ENCODE measurements at regions not wholly inside any gene's neighbourhood (a gene's known extent, or its start where the extent isn't known, plus 50 kb on each side); places are given as distances from the start of the nearest gene placed in this dataset.

GRCh38 chr7:117997862-117998825 lies 124.9 kb upstream of the CTTNBP2 start:
- Mint-ChIP-seq H3K27ac (no peak overlapping the region), H3K27me3 (peaks cover 4% of the 10 kb centered on the region), H3K9me3 (ENCODE audit: insufficient read depth) (no peaks in the 10 kb centered on the region), H3K4me3 (no peak overlapping the region), H3K4me1 (no peaks in the 10 kb centered on the region)
- DNase-seq (no peak), ATAC-seq (ENCODE audit: low read depth) (no peak)
- Histone ChIP-seq H3K27ac (ENCODE audit: low read length in 2 of 2) (no peak overlapping the region), H3K4me3 (ENCODE audit: control extremely low read depth in 1 of 5, extremely low read depth in 1 of 5, insufficient read depth in 1 of 5, low read depth in 2 of 5, low read length in 4 of 5) (no peak overlapping the region), H3K9ac (ENCODE audit: low read length) (no peak overlapping the region), H3K36me3 (replicated peaks in 1 of 2; ENCODE audit: control extremely low read depth in 1 of 2, control insufficient read depth in 1 of 2, extremely low read depth in 1 of 2, insufficient read depth in 2 of 2, low read length in 1 of 2) (no peaks in the 10 kb centered on the region), H4K20me1 (ENCODE audit: control insufficient read depth, insufficient read depth, low read length, poor library complexity, severe bottlenecking) (no peaks in the 10 kb centered on the region), H3K4me2 (replicated peaks; ENCODE audit: low read depth, low read length, poor library complexity, severe bottlenecking) (no peak overlapping the region), H3K79me2 (ENCODE audit: control insufficient read depth, insufficient read depth, low read length) (no peaks in the 10 kb centered on the region), H3K9me3 (ENCODE audit: control extremely low read depth in 1 of 3, control insufficient read depth in 2 of 3, insufficient read depth in 1 of 3, low read length in 2 of 3) (no peaks in the 10 kb centered on the region), H3K27me3 (replicated peaks in 1 of 4; ENCODE audit: control extremely low read depth in 1 of 4, control insufficient read depth in 3 of 4, insufficient read depth in 4 of 4, low read length in 3 of 4) (no peaks in the 10 kb centered on the region), H3K4me1 (ENCODE audit: control insufficient read depth in 2 of 2, insufficient read depth in 2 of 2, low read length in 2 of 2) (no peaks in the 10 kb centered on the region), H2AFZ (ENCODE audit: insufficient read depth, low read depth, low read length, poor library complexity, severe bottlenecking) (no peak overlapping the region)
- intact Hi-C loops (cut with micrococcal nuclease), result no loop called here
- 22% methylated on average over 1 of the region's 7 CpGs for WGBS (ENCODE audit: insufficient coverage)
- TF ChIP-seq CTCF (IDR thresholded peaks at IDR 0.05) (no peak), EZH2 (IDR thresholded peaks at IDR 0.05; ENCODE audit: borderline replicate concordance, insufficient read depth, low read depth, low read length, poor library complexity, severe bottlenecking) (no peak)
- CTCF ChIA-PET, result no interaction called here
- POLR2A ChIA-PET, result no interaction called here

- POLR2A ChIA-PET, result no interaction called here
- ATAC-seq (ENCODE audit: low read depth) (no peak), DNase-seq (no peak)
- WGBS (ENCODE audit: insufficient coverage), result 100% methylated on average over 3 of the region's 6 CpGs
- Histone ChIP-seq H3K9me3 (ENCODE audit: control extremely low read depth in 1 of 3, control insufficient read depth in 2 of 3, insufficient read depth in 1 of 3, low read length in 2 of 3) (no peaks in the 10 kb centered on the region), H3K4me1 (ENCODE audit: control insufficient read depth in 2 of 2, insufficient read depth in 2 of 2, low read length in 2 of 2) (no peaks in the 10 kb centered on the region), H3K9ac (ENCODE audit: low read length) (no peak overlapping the region), H2AFZ (ENCODE audit: insufficient read depth, low read depth, low read length, poor library complexity, severe bottlenecking) (no peak overlapping the region), H3K4me3 (ENCODE audit: control extremely low read depth in 1 of 5, extremely low read depth in 1 of 5, insufficient read depth in 1 of 5, low read depth in 2 of 5, low read length in 4 of 5) (no peak overlapping the region), H3K36me3 (replicated peaks in 1 of 2; ENCODE audit: control extremely low read depth in 1 of 2, control insufficient read depth in 1 of 2, extremely low read depth in 1 of 2, insufficient read depth in 2 of 2, low read length in 1 of 2) (no peaks in the 10 kb centered on the region), H3K27ac (ENCODE audit: low read length in 2 of 2) (no peak overlapping the region), H4K20me1 (ENCODE audit: control insufficient read depth, insufficient read depth, low read length, poor library complexity, severe bottlenecking) (no peaks in the 10 kb centered on the region), H3K79me2 (ENCODE audit: control insufficient read depth, insufficient read depth, low read length) (no peaks in the 10 kb centered on the region), H3K27me3 (replicated peaks in 1 of 4; ENCODE audit: control extremely low read depth in 1 of 4, control insufficient read depth in 3 of 4, insufficient read depth in 4 of 4, low read length in 3 of 4) (no peaks in the 10 kb centered on the region), H3K4me2 (replicated peaks; ENCODE audit: low read depth, low read length, poor library complexity, severe bottlenecking) (no peak overlapping the region)
- no peak for TF ChIP-seq EZH2 (IDR thresholded peaks at IDR 0.05; ENCODE audit: borderline replicate concordance, insufficient read depth, low read depth, low read length, poor library complexity, severe bottlenecking)
- no peak for TF ChIP-seq CTCF (IDR thresholded peaks at IDR 0.05)
- no peak overlapping the region for H3K27ac Mint-ChIP-seq
- H3K27me3 Mint-ChIP-seq, result peaks cover 4% of the 10 kb centered on the region
- CTCF ChIA-PET, result interaction anchor here (0.6 to 1.0 kb wide), 2 partner anchors 17 to 21 kb away, joined by 3 read pairs; no protein-coding TSS in a partner anchor
- no peak overlapping the region for H3K4me3 Mint-ChIP-seq
- no peaks in the 10 kb centered on the region for H3K9me3 Mint-ChIP-seq (ENCODE audit: insufficient read depth)
- intact Hi-C loops (cut with micrococcal nuclease), result no loop called here
- H3K4me1 Mint-ChIP-seq, result no peaks in the 10 kb centered on the region
Observed at GRCh38 chr7:118000480-118001202, 127.4 kb upstream of the CTTNBP2 start.

All from B cell (primary cell).